Glomerular visceral epithelial cell (primary cell): ENCODE measurements at regions not wholly inside any gene's neighbourhood (a gene's known extent, or its start where the extent isn't known, plus 50 kb on each side); places are given as distances from the start of the nearest gene placed in this dataset.
"Not testable (repeated sequence)": the region's sequence is repeated elsewhere in the genome, so short reads cannot be mapped to it uniquely, and the experiment has no call there.

ENCODE experiments used
- DNase-seq: peaks from one replicate; pipeline ENCODE4 v3.0.0-alpha.2; 2016; ENCODE audit errors: extremely low spot score

DNA sequence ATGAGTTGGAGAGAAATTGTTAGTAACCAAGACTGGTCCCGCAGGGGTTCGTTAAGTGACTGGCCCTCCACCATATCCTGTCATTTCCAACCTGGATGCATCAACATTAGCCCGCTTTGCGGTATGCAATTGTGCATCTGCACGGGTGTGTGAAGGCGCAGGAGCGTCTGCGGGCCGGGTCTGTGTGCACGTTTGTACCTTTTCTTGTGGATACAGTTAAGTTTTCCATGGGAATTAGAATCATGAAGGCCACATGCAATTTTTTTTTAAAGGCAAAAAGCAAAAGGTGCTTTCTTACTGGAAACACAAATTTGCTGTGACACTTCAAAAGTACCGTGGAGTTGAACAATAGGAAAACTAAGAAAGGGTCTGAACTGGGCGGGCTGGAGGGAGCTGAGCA is 355.4 kb upstream of the ZFHX3 start:
- no peak for DNase-seq

DNA sequence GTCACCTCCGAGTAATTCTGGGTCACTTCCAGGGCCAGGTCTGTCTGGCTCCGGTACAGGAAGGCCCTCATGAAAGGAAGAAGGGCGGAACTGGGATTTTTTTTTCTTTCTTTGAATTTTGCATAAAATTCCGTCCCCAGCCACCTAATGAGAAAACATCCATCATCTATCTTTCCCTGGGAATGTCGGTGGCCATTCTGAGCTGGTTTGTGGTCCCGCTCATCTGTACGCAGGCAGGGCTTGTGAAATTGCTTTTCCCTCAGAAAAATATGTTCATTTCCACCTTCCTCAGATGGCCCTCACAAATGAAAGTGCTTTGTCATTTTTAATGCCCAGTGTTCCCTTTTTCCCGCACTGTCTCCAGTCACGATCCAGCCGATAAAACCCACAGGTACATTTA is 353.0 kb upstream of the ZFHX3 start:
- no peak for DNase-seq

DNA sequence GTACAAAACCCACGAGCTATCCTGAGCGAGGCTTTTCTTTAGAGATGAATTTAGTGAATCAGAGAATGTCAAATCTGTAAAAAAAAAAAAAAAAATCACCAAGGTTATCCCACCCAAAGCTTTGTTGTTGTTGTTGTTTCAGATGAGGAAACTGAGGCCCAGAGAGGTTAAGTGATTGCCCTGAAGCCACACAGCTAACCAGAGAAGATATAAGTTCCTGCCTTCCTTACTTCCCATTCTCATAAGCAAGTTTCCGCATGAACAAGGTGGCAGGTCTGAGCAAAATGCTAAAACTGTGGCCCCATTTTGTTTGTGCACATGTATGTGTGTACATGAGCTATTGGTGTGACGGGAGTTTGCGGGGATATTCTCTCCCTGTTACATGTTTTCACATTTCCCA is 352.1 kb upstream of the ZFHX3 start:
- DNase-seq: no peak

DNA sequence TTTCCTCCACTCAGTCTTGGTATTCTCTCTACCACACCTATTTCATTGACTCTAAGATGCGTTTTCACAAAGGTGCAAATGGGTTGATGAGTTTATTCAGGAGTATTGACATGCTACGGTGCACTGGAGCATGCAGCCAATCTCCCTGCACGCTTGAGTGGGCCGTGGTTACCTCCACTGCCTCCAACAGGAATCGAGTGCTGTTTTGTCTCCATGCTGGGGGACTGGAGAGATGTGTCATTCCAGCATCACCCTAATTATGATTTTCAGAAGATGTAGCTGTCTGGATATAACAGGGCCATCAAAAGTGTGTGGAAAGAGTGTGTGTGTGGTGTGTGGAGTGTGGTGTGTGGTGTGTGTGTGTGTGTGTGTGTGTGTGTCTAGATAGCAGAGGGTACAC is 351.6 kb upstream of the ZFHX3 start:
- no peak for DNase-seq

DNA sequence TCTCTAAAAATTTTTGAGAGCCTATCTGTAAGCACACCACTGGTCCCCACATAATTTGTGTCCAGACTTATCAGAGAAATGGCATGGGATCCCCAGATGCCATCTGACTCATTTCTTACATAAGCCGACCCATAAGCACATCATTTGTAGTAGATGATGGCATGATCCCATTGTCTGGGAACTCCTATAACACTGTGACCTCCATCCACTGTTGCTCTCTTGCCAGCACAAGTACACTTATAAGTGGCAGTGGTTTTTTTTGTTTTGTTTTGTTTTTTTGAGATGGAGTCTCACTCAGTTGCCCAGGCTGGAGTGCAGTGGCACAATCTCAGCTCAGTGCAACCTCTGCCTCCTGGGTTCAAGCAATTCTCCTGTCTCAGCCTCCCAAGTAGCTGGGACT is 350.7 kb upstream of the ZFHX3 start:
- not testable (repeated sequence) for DNase-seq

DNA sequence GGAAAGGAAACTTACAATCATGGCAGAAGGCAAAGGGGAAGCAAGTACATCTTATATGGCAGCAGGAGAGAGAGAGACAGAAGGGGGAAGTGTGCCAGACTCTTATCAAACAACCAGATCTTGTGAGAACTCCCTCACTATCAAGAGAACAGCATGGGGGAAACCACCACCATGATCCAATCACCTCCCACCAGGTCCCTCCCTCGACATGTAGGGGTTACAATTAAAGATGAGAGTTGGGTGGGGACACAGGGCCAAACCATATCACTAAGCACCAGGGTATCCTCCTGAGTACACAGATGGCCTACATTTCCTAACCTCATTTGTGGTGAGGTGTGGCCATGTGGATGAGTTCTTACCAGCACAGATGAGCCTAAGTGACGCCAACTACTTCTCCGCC is 348.6 kb upstream of the ZFHX3 start:
- DNase-seq: no peak

DNA sequence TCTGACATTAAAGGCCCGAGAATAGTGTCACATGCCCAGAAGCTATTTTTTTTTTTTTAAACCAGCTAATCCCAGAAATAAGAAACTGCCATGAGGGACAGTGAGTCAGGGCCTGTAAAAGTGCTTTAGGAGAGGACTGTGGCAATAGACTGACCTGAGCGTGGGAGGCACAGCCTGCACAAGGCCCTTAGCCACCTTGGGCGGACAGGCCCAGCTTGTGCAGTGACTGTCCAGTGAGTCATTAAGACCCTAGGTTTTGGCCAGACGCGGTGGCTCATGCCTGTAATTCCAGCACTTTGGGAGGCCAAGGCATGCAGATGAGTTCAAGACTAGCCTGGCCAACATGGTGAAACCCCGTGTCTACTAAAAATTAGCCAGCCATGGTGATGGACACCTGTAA is 343.0 kb upstream of the ZFHX3 start:
- no peak for DNase-seq

DNA sequence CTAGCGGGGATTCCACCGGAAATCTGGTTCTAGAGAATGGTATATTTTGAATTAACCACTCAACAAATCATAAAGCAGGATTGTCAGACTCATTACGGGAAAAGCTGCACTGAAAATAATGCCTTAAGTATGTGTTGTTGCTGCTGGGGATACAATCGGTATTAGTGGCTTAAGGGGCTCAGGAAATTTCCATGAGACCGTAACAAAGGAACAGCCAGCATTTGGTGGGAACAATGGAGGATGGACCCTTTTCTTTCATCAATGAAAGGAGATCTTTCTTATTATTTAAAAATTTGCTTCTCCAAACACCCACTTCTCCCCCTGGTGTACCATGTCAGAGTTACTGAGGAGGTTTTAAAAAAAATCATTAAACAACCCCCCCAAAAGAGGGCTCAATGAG is 342.6 kb upstream of the ZFHX3 start:
- no peak for DNase-seq

DNA sequence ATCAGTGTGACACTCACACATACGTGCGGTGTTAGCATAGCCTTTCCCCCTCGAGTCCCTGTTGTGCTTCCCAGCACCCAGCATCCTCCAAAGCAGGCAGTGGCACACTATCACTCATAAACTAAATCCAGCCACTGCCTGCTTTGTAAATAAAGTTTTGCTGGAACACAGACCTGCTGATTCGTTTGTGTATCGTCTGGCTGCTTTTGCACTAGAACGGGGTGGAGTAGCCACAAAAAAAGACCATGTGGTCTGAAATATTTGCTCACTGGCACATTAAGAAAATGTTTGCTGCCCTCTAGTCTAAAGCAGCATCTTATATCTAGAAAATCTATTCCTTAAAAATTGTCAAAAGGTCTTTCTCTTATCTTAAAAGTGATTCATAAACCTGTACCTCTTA is 341.2 kb upstream of the ZFHX3 start:
- no peak for DNase-seq

DNA sequence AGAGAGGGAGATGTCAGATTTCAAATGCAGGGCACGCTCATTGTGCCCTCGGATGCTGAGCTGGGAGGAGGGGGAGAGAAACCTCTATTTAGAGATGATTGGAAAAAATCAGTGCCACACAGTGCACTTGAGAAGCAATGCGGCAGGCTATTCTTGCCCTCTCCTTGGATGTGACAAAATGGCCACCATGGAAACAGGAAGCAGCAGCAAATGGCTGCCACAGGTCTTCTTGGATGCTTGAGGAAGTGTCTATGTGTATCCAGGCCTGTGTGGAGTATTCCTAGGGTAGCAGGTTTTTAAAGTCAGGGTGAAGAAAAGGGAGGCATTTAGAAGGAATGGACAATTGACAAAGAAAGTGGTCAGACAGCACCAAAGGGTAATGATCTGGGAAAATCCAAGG is 340.1 kb upstream of the ZFHX3 start:
- no peak for DNase-seq

DNA sequence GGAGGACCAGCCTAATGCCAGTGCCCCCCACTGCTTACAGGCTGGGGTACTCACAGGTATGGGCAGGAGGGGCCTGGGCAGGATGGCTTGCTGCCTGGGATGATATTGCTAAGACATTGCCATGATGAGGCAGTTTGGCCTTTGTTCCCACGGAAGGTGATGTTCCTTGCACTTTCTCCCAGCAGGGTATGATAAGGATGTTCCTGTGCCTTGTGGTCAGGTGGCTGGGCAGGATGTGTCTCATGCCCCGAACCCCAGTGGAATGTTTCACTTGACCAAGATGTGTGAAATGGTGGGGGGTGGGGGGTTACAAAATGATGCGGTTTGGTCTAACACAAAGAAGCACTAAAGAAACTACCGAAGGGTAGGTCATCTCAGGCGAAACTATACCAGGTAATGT is 337.8 kb upstream of the ZFHX3 start:
- no peak for DNase-seq

DNA sequence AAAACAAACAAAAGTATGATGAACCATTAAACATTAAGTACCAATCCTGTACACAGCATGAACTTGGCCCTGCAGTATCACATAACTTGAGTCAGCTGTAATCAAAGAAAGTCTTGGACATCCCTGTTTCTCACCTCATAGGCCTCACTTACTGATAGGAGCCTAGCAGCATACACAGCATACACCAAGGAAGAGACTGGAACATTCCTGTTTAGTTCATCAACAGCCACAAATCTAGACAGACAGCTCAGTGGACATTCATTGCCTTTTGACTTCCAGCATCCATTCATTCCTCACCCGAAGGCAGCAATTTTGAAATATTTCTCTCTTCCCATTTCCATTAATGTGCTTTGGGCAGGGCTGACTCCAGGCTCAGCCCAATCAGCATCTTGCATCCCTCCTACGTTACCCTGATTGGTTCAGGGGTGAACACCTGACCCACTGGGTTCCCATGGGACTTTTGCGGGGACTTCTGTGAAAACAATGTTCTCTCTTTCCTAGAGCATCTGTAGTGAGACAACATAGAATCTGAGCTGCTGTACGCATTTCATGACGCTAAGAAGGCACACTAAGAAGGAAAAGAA is 336.7 kb upstream of the ZFHX3 start:
- no peak for DNase-seq

DNA sequence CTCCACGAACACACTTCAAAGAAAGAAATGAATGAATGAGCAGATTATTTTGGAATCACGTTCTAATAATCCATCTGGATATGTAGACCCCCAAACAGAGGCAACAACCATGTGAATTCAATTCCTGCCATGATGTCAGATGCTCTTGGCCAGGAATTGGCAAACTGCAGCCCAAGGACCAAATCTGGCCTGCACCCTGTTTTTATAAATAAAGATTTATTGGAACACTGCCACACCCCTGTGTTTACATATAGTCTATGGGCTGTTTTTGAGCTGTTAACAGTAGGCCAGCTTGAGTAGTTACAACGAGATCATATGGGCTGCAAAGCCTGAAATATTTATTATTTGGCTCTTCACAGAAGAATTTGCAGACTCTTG is 336.0 kb upstream of the ZFHX3 start:
- no peak for DNase-seq

DNA sequence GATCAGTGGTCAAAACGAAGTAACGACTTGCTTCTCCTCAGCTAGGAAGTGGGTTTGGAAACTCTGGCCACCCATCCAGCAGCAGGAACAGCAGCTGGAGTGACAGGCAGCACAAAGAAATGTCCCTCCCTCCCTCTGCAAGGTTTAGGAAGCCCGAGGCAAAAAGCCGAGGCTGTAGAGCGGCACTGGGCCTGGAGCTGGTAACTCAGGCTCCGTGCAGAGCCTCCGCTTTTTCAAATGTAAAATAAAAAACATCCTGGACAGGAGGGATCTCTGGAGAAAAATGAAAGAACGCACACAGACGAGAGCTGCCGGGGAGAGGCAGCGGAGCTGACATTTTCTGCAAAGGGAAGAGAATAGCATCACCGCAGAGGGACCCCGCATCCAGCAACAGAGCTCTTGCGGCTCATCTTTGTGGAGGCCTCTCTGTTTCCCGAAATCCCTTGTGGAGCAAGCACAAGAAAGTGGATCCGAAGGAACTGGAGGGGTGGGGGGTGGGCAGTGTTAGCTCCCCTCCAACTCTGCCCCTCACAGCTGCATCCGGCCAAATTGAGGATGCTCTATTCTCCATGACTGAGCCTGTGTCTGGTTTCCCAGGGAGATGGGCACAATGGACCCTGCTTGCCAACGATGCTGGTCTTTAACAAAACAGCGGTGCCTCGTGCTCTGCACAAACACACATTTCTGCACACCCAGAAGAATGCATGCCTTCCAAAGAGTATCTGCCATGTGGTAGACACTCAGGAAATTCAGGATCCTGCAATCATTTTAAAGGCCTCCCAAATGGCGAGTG is 335.5 kb upstream of the ZFHX3 start:
- DNase-seq: no peak

DNA sequence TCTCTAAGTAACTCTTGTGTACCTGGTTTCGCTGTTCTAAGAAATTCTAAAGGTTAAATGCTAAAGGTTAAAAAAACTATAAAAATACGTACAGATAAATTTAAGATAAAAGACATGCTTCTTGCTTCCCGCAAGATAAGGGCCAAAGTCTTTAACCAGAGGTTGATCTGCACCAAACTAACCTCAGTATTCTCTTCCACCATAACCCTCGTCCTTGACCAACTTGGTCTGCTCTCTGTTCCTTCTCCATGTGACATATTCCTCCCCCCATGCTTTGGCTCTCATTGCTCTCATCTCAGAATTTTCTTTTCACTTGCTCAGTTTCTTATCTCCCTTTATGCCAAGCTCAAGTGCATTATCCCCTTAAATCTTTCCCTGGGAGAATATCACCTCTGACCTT is 330.5 kb upstream of the ZFHX3 start:
- no peak for DNase-seq

DNA sequence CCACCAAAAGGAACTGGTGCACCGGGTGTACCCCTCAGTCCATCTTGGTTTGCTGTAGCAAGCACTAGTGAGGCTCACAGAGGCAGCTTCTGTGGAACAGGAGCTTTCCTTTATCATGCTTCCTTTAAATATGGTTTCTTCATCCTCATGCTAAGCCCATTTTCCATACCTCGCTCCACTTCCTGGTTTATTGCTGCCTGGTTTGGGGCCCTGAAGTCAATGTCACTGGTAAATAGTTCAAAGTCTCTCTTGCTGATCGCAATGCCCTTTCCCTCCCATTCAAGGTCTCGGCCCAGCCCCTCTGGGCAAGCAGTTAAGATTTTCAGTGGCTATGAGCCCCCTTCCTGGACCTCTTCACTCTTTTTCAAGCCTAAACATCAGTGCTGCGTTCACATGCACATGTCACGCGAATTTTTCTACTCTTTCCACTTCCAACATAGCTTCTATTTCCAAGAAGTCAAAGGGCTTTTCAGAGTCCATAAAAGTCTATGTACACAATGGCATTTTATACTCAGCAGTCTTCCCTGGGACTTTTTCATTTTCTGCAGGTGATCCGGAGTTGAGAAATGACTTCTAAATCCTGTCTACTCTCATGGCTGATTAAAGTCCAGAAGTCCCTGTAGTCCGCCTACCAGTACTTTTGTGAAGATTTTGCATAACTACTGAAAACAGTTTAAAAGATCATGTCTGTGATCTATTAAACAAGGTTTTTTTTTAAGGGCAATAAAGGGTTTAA is 323.8 kb upstream of the ZFHX3 start:
- no peak for DNase-seq

DNA sequence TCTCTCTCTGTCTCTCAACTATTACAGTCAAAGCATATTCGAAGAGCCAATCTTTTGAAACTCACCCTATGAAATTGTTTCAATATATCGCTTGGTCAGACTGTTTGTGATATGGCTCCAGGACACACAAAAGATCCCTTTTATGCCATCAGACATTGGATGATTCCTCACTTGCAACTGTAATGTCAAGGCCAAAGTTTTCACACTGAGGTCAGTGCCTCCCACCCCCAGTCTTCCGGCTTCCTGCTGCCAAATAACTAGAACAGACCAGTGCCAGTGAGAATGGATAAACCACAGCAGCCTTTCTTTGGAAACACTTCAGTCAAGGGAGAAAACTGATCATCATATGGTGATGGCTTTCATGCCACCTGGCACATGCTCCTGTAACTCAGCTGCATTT is 321.9 kb upstream of the ZFHX3 start:
- DNase-seq: no peak

DNA sequence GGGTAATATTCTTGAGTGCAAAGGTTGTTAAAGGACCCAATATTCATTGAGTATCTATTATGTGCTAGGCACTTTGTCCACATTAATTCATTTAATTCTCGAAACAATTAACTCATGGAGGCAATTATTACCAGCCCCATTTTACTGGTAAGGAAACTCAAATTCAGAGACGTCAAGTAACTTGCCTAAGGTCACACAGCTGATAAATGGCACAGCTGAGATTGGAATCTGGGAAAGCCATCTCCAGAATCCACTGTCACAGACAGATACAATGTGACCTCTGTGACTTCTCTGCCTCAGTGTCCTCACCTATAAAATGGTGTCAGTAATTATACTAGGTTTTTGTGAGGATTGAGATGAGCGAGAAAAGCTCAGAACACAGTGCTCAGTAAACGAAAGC is 320.8 kb upstream of the ZFHX3 start:
- DNase-seq: no peak

DNA sequence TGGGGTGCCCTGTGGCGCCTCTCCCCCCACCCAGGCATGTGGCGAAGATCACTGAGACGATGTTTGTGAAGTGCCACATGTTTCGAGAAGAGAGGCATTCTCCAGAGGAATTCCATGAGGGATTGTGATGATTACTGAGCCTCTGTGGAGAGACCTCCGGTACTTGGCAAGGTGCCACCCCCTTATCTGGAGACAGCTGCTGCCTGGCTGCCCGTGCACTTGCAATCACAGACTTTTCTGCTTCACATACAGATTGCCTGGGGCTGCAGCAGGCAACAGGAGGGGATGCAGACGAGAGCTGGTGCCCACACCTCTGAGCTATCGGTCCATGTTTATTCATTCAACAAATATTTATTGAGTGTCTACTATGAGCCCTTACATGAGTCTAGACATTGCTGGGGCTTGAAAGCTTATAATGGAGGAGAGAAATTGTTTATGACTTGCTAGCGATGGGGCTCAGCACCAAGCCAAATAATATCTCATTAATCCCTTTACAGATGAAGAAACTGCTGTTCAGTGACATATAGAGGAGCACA is 317.2 kb upstream of the ZFHX3 start:
- no peak for DNase-seq

DNA sequence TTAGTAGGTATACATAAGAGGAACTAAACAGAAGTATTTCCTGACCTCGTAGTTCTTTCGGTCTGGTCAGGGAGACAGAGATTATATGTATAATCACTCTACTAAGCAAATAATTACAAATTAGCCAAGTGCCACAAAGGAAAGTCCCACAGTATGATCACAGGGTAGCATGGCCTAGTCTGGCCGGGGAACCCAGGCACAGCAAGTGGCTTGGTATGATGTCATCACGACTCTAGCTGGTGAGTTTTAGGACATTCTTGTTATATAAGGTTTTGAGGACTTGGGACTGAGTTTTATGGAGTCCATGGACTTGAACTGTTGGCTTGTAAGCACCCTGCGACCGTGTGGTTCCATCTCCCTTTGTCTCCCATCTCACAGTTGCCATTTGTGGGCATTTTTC is 316.5 kb upstream of the ZFHX3 start:
- no peak for DNase-seq

DNA sequence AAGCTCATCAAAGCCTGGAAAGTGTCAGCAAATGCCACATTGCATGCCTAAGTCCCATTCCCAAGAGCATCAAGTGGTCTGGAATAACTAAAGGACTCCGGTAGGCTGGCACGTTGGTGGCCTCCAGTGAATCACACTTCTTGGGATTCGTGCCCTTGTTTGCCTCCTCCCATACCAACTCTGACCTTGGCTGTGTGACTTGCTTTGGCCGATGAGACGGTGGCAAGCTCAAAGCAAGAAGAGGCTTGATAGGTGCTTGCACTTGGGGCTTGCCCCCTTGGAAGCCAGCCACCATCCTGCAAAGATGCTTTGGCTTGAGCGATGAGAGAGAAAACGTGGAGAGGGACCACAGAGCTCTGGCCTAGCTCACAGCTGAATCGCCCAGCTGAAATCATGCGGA is 313.1 kb upstream of the ZFHX3 start:
- DNase-seq: no peak

DNA sequence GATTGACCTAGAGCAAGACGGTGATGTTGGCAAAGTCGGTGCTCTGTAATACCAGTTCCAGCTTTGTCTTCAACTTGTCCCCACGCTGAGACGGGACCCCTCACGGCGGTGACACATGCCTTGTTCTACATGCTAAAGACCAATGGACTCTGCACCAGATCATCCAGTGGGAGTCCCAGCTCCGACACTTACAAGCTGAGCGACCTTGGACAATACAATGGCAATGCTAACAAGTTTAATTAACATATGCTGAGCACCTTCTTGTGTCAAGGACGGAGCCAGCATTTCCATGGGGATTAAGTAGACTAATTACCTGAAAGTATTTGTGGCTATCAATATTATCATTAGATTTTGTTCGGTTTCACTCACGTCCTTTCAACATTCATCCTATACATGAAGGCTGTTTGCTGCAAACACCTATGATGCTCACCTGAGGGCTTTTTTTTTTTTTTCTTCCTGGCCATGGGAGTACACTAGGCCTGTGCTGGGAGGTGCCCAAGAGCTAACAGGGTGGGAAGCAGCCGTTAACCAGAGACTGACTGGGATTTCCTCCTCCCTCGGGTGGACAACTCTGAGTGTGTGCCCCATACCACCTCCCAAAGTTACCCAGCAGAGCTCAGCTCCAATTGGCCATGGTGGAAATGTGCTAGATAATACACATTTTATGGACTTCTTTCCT is 308.6 kb upstream of the ZFHX3 start:
- no peak for DNase-seq
